IPS-18a (cell line): ENCODE measurements at regions not wholly inside any gene's neighbourhood (a gene's known extent, or its start where the extent isn't known, plus 50 kb on each side); places are given as distances from the start of the nearest gene placed in this dataset.

ENCODE experiments used
- H3K27ac ChIP-seq: one replicate; pipeline ENCODE4 v1.5.1; 2013; ENCODE audit warnings: low read length
- H3K27me3 ChIP-seq: one replicate; pipeline ENCODE4 v1.6.1; 2013; ENCODE audit warnings: mild to moderate bottlenecking, low read length; ENCODE audit not compliant: control insufficient read depth, insufficient read depth
- H3K36me3 ChIP-seq: one replicate; pipeline ENCODE4 v1.6.1; 2013; ENCODE audit warnings: low read depth, low read length; ENCODE audit not compliant: control insufficient read depth
- H3K4me1 ChIP-seq: one replicate; pipeline ENCODE4 v1.6.1; 2013; ENCODE audit warnings: low read depth, low read length; ENCODE audit not compliant: control insufficient read depth
- H3K4me3 ChIP-seq: one replicate; pipeline ENCODE4 v1.5.1; 2013; ENCODE audit warnings: low read length
- H3K9ac ChIP-seq: one replicate; pipeline ENCODE4 v1.6.1; 2013; ENCODE audit warnings: mild to moderate bottlenecking, low read length, moderate library complexity
- H3K9me3 ChIP-seq: one replicate; pipeline ENCODE4 v1.6.1; 2013; ENCODE audit warnings: low read depth, low read length; ENCODE audit not compliant: control insufficient read depth

DNA sequence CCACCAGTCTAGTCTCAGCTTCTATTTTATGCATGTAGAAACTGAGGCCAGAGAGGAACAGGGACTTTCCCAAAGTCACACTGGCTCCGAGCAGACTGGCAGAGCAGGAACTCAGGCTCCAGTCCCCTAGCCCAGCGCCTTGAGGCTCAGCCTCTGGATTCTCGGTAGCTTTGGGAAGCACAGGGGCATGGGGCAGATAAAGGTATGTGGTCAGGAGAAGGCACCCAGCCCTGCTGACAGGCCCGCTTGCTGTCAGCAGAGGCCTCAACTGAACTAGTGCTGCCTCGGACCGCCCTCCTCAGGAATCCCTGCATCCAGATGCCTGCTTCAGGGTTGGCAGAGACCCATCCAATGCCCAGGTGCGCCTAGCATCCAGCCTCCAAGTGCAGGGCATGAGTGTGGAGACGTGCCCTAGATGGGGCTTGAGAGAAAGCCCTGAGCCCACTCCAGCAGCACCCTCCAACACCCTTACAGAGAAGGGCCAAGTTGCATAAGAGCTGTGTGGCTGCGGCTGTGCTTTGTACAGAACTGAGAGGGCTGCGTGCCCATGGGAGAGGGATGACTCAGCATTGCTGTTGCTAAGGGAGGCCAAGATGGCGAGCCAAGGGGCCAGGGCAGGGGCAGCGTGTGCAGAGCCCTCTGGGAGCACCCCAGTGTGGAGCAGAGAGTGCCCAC, 168.6 kb downstream of the MACROH2A1 start:
- no peak overlapping the region for H3K27ac ChIP-seq
- H3K36me3 ChIP-seq: no peaks in the 10 kb centered on the region
- no peaks in the 10 kb centered on the region for H3K9me3 ChIP-seq
- H3K4me3 ChIP-seq: no peak overlapping the region
- H3K4me1 ChIP-seq: peaks cover 4% of the 10 kb centered on the region
- H3K27me3 ChIP-seq: no peaks in the 10 kb centered on the region
- H3K9ac ChIP-seq: no peak overlapping the region

GRCh38 chr5:135229679-135230132, 169.3 kb downstream of the MACROH2A1 start:
- Histone ChIP-seq H3K4me3 (no peak overlapping the region), H3K27ac (no peak overlapping the region), H3K36me3 (no peaks in the 10 kb centered on the region), H3K9me3 (no peaks in the 10 kb centered on the region), H3K27me3 (no peaks in the 10 kb centered on the region), H3K9ac (no peak overlapping the region), H3K4me1 (peaks cover 4% of the 10 kb centered on the region)

- Histone ChIP-seq H3K27me3 (no peaks in the 10 kb centered on the region), H3K4me3 (no peak overlapping the region), H3K27ac (no peak overlapping the region)
Observed at GRCh38 chr5:135229122-135229521, 169.9 kb downstream of the MACROH2A1 start.

GRCh38 chr5:135228222-135228621, 170.8 kb downstream of the MACROH2A1 start:
- Histone ChIP-seq H3K9ac (no peak overlapping the region), H3K36me3 (no peaks in the 10 kb centered on the region), H3K27me3 (no peaks in the 10 kb centered on the region), H3K4me3 (no peak overlapping the region), H3K9me3 (no peaks in the 10 kb centered on the region), H3K27ac (no peak overlapping the region), H3K4me1 (peaks cover 4% of the 10 kb centered on the region)

More at GRCh38 chr5:135229122-135229521, 169.9 kb downstream of the MACROH2A1 start:
- Histone ChIP-seq H3K36me3 (no peaks in the 10 kb centered on the region), H3K4me1 (peaks cover 4% of the 10 kb centered on the region), H3K9ac (no peak overlapping the region), H3K9me3 (no peaks in the 10 kb centered on the region)

DNA sequence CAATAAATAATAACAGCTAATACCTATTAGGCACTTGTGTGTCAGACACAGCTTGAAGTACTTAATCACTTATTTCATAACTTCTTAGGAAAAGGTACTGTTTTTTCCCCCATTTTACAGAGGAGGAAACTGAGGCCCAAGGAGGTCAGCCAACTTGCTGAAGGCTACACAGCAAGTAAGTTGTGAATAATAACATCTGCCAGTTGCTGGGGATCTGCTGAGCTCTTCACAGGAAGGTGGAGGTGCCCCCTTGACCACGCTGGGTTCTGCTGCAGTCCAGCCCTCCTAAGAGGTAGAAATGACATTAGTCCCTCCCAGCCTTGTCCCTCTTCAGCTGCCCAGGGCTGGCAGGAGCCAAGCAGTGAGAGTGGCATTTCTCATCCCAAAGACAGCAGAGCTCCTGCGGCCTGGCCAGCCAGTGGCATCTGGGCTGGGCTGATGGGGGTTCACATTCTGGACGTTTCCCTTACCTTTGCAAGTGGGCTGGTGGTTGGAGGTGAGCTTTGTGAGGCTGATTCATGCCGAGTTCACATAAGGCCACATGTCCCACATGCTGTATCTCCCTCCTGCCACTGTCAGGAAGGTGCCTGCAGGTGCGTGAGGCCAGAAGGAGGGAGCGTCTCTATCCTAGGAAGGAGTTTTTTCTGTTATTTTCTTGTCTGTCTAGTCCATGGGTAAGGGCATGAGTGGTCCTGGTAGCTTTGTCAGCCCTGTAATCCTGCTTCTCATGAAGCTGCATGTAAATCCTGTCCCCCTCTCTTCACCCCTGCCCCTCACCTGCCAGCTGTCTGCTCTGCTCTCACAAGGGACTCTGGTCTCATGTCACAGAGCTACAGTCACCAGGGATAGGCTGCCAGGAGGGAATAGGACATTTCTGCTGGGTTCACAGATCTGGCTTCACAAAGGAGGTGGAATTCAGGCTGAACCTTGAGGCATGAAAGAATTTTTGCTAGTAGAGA, 171.7 kb downstream of the MACROH2A1 start:
- no peak overlapping the region for H3K27ac ChIP-seq

GRCh38 chr5:135225856-135226560, 173.0 kb downstream of the MACROH2A1 start:
- Histone ChIP-seq H3K4me3 (no peak overlapping the region), H3K9ac (no peak overlapping the region), H3K36me3 (no peaks in the 10 kb centered on the region), H3K27me3 (no peaks in the 10 kb centered on the region), H3K4me1 (peaks cover 4% of the 10 kb centered on the region), H3K9me3 (no peaks in the 10 kb centered on the region), H3K27ac (no peak overlapping the region)

More for the DNA sequence above, 171.7 kb downstream of the MACROH2A1 start:
- Histone ChIP-seq H3K9ac (no peak overlapping the region), H3K36me3 (no peaks in the 10 kb centered on the region), H3K4me1 (peaks cover 4% of the 10 kb centered on the region), H3K27me3 (no peaks in the 10 kb centered on the region), H3K4me3 (no peak overlapping the region), H3K9me3 (no peaks in the 10 kb centered on the region)

DNA sequence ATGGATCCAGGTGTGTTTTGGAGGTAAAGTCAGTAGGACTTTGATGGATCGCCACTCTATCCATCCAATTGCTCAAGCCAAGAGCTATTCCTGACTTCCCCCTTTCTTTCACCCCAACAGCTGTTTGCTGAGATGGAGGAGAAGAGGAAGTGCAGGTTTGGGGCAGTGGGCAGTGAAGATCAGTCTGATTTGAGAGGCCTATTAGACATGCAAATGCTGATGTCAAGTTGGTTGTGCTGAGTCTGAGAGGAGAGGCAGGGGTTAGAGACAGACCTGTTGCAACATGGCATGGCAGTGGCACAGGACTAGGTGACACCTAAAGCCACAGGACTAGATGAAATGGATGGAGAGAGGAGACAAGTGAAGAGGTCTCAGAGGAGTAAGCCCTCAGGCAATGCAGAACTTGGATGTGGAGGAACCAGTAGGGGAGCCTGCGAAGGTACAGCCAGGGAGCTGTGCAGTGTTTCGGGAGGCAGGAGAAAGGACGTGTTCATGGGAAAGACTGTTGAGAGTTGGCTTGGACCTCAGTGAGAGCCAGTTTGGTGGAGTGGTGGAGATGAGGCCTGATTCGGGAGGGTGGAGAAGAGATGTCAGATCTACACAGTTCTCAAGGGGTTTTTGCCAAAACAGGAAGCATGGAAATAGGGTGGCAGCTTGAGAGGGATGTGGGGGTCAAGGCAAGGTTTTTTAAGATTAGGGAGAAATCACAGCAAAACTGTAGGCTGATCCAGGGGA, 175.0 kb downstream of the MACROH2A1 start:
- Histone ChIP-seq H3K36me3 (no peaks in the 10 kb centered on the region), H3K9ac (no peak overlapping the region), H3K9me3 (no peaks in the 10 kb centered on the region), H3K27me3 (no peaks in the 10 kb centered on the region), H3K4me1 (peaks cover 4% of the 10 kb centered on the region), H3K4me3 (no peak overlapping the region), H3K27ac (no peak overlapping the region)

GRCh38 chr5:135223404-135223803, 175.6 kb downstream of the MACROH2A1 start:
- Histone ChIP-seq H3K9ac (no peak overlapping the region), H3K4me1 (peaks cover 4% of the 10 kb centered on the region), H3K27me3 (no peaks in the 10 kb centered on the region), H3K27ac (no peak overlapping the region), H3K4me3 (no peak overlapping the region), H3K9me3 (no peaks in the 10 kb centered on the region), H3K36me3 (no peaks in the 10 kb centered on the region)

DNA sequence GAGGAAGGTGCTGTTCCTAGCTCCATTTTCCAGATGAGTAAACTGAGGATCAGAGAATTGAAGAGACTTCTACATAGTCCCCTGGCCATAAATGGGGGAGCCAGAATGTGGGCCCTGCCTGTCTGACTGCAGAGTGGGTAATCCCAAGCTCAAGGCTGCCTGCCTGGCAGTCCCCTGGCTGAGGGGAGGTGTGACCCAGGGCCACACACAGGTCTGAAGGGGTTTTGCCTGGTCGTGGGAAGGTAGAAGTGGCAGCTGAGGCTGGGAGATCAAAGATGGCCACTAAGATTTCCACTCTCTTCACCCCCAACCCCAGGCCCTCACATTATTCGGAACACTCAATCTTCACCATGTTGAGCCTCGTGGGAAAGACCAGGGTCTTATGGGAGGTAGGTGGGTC, 176.3 kb downstream of the MACROH2A1 start:
- H3K9ac ChIP-seq: no peak overlapping the region
- no peak overlapping the region for H3K4me3 ChIP-seq
- no peaks in the 10 kb centered on the region for H3K9me3 ChIP-seq
- H3K4me1 ChIP-seq: peaks cover 4% of the 10 kb centered on the region
- H3K36me3 ChIP-seq: no peaks in the 10 kb centered on the region
- no peaks in the 10 kb centered on the region for H3K27me3 ChIP-seq
- H3K27ac ChIP-seq: no peak overlapping the region

GRCh38 chr5:135222171-135222681, 176.8 kb downstream of the MACROH2A1 start:
- Histone ChIP-seq H3K36me3 (no peaks in the 10 kb centered on the region), H3K27ac (no peak overlapping the region), H3K4me1 (peaks cover 4% of the 10 kb centered on the region), H3K4me3 (no peak overlapping the region), H3K27me3 (no peaks in the 10 kb centered on the region), H3K9ac (no peak overlapping the region), H3K9me3 (no peaks in the 10 kb centered on the region)
